Endodermal cell (in vitro differentiated cells): ENCODE measurements at regions not wholly inside any gene's neighbourhood (a gene's known extent, or its start where the extent isn't known, plus 50 kb on each side); places are given as distances from the start of the nearest gene placed in this dataset.

ENCODE experiments used
- DNase-seq: peaks from one replicate; pipeline ENCODE4 v3.0.0-alpha.2; 2017
- H3K27ac ChIP-seq: 2 replicates; pipeline ENCODE4 v1.5.1; 2013; ENCODE audit warnings: mild to moderate bottlenecking, low read depth, low read length, moderate library complexity
- H3K27me3 ChIP-seq: 2 replicates; pipeline ENCODE4 v1.6.1; 2013; ENCODE audit warnings: mild to moderate bottlenecking, low read length, moderate library complexity; ENCODE audit not compliant: insufficient read depth, control insufficient read depth, poor library complexity, severe bottlenecking
- H3K36me3 ChIP-seq: 2 replicates; pipeline ENCODE4 v1.7.0; 2013; ENCODE audit warnings: mild to moderate bottlenecking, low read length, moderate library complexity; ENCODE audit not compliant: control insufficient read depth, insufficient read depth
- H3K4me1 ChIP-seq: one replicate; pipeline ENCODE4 v1.7.0; 2013; ENCODE audit warnings: low read length; ENCODE audit not compliant: control insufficient read depth, insufficient read depth
- H3K4me3 ChIP-seq: 2 replicates; pipeline ENCODE4 v1.5.1; 2013; ENCODE audit warnings: mild to moderate bottlenecking, low read length, moderate library complexity
- H3K9ac ChIP-seq: 2 replicates; pipeline ENCODE4 v1.6.1; 2013; ENCODE audit warnings: mild to moderate bottlenecking, low read length, moderate library complexity; ENCODE audit not compliant: poor library complexity, severe bottlenecking; ENCODE audit errors: extremely low read depth
- H3K9me3 ChIP-seq: 2 replicates; pipeline ENCODE4 v1.6.1; 2013; ENCODE audit warnings: mild to moderate bottlenecking, low read length, moderate library complexity; ENCODE audit not compliant: control insufficient read depth
- H3K27ac Mint-ChIP-seq: 2 replicates; pipeline ENCODE4 v1.8.0; 2020; ENCODE audit warnings: mixed read lengths
- H3K27me3 Mint-ChIP-seq: 2 replicates; pipeline ENCODE4 v1.8.0; 2021; ENCODE audit warnings: mild to moderate bottlenecking, mixed read lengths; ENCODE audit not compliant: insufficient read depth
- H3K36me3 Mint-ChIP-seq: 2 replicates; pipeline ENCODE4 v1.8.0; 2020; ENCODE audit warnings: low read depth, mixed read lengths
- H3K4me1 Mint-ChIP-seq: 2 replicates; pipeline ENCODE4 v1.8.0; 2020; ENCODE audit warnings: mixed read lengths
- H3K4me3 Mint-ChIP-seq: 2 replicates; pipeline ENCODE4 v1.8.0; 2020; ENCODE audit warnings: mild to moderate bottlenecking, moderate library complexity, mixed read lengths
- H3K9me3 Mint-ChIP-seq: 2 replicates; pipeline ENCODE4 v1.8.0; 2020; ENCODE audit warnings: mild to moderate bottlenecking, mixed read lengths
- WGBS, 2 experiments: methylation state at CpG; one replicate each; pipeline versions ENCODE4 v1.1.5 to v1.1.7; 2013; ENCODE audit warnings: missing lambda C conversion rate in 2 of 2, mixed read lengths in 1 of 2; ENCODE audit not compliant: insufficient coverage in 1 of 2, insufficient read length in 1 of 2; 5-methylcytosine and 5-hydroxymethylcytosine counted together
- TF ChIP-seq, protein P1 (sequence below): fragments of 200-600 bp; sonication (generic); conservative IDR thresholded peaks from 2 replicates; pipeline ENCODE4 v1.5.0; 2021; ENCODE audit warnings: antibody characterized with exemption, mild to moderate bottlenecking

- no peak overlapping the region for H3K27ac ChIP-seq
These were observed 277.0 kb upstream of the NRP1 start for GRCh38 chr10:33611423-33611822.

DNA sequence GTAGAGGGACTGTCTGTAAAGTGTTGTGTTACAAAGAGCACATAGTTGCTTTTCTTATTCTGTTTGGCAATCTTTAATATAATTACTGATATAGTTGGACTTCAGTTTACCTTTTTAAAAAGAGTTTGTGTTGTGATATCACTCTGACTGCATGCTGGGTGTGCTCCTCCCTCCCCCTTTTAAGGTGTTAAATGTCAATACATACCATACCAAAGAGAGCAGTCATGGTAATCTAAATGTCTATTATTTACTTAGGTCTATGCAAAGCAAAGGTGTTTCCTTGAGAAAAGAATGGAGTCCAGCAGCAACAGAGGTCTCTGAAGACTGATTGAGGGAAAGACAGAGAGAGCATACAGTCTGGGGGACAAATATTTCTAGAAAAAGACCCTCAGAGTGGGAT lies 275.1 kb upstream of the NRP1 start:
- peaks cover 3% of the 10 kb centered on the region for H3K36me3 Mint-ChIP-seq
- Histone ChIP-seq H3K9ac (no peak overlapping the region), H3K4me3 (no peak overlapping the region), H3K36me3 (no peaks in the 10 kb centered on the region), H3K27ac (no peak overlapping the region), H3K27me3 (no peaks in the 10 kb centered on the region), H3K4me1 (no peaks in the 10 kb centered on the region), H3K9me3 (peaks cover 18% of the 10 kb centered on the region)
- no peak for DNase-seq
- no peak overlapping the region for H3K4me3 Mint-ChIP-seq
- peaks cover 5% of the 10 kb centered on the region for H3K9me3 Mint-ChIP-seq
- no peaks in the 10 kb centered on the region for H3K27me3 Mint-ChIP-seq
- H3K4me1 Mint-ChIP-seq = peaks cover 12% of the 10 kb centered on the region
- TF ChIP-seq, protein P1, sequence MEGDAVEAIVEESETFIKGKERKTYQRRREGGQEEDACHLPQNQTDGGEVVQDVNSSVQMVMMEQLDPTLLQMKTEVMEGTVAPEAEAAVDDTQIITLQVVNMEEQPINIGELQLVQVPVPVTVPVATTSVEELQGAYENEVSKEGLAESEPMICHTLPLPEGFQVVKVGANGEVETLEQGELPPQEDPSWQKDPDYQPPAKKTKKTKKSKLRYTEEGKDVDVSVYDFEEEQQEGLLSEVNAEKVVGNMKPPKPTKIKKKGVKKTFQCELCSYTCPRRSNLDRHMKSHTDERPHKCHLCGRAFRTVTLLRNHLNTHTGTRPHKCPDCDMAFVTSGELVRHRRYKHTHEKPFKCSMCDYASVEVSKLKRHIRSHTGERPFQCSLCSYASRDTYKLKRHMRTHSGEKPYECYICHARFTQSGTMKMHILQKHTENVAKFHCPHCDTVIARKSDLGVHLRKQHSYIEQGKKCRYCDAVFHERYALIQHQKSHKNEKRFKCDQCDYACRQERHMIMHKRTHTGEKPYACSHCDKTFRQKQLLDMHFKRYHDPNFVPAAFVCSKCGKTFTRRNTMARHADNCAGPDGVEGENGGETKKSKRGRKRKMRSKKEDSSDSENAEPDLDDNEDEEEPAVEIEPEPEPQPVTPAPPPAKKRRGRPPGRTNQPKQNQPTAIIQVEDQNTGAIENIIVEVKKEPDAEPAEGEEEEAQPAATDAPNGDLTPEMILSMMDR = no peak
- no peak overlapping the region for H3K27ac Mint-ChIP-seq

More at GRCh38 chr10:33611423-33611822, 277.0 kb upstream of the NRP1 start:
- Mint-ChIP-seq H3K9me3 (peaks cover 5% of the 10 kb centered on the region), H3K4me1 (peaks cover 19% of the 10 kb centered on the region), H3K36me3 (peaks cover 3% of the 10 kb centered on the region), H3K4me3 (no peak overlapping the region), H3K27me3 (no peaks in the 10 kb centered on the region), H3K27ac (no peak overlapping the region)
- Histone ChIP-seq H3K4me1 (no peaks in the 10 kb centered on the region), H3K9ac (no peak overlapping the region), H3K27me3 (no peaks in the 10 kb centered on the region), H3K4me3 (no peak overlapping the region), H3K9me3 (peaks cover 20% of the 10 kb centered on the region), H3K36me3 (no peaks in the 10 kb centered on the region)
- DNase-seq = no peak
- TF ChIP-seq, protein P1 = no peak
- 100% methylated on average over 1 of the region's 1 CpG for WGBS, 2 experiments

GRCh38 chr10:33602278-33602677 lies 267.8 kb upstream of the NRP1 start:
- Mint-ChIP-seq H3K9me3 (peaks cover 7% of the 10 kb centered on the region), H3K4me1 (peaks cover 2% of the 10 kb centered on the region), H3K27me3 (no peaks in the 10 kb centered on the region), H3K27ac (no peak overlapping the region), H3K36me3 (no peaks in the 10 kb centered on the region), H3K4me3 (no peak overlapping the region)
- TF ChIP-seq, protein P1 = no peak
- no peak for DNase-seq
- Histone ChIP-seq H3K27ac (no peak overlapping the region), H3K9me3 (peaks cover 11% of the 10 kb centered on the region), H3K4me3 (no peak overlapping the region), H3K27me3 (no peaks in the 10 kb centered on the region), H3K9ac (no peak overlapping the region), H3K36me3 (no peaks in the 10 kb centered on the region), H3K4me1 (no peaks in the 10 kb centered on the region)
- WGBS, 2 experiments = 87% methylated on average over 1 of the region's 1 CpG; no CpG with 5 or more reads in 1 of the 2 experiments
